ENCODE measurements at regions not wholly inside any gene's neighbourhood (a gene's known extent, or its start where the extent isn't known, plus 50 kb on each side); places are given as distances from the start of the nearest gene placed in this dataset.
"Not testable (repeated sequence)": the region's sequence is repeated elsewhere in the genome, so short reads cannot be mapped to it uniquely, and the experiment has no call there.

DNA sequence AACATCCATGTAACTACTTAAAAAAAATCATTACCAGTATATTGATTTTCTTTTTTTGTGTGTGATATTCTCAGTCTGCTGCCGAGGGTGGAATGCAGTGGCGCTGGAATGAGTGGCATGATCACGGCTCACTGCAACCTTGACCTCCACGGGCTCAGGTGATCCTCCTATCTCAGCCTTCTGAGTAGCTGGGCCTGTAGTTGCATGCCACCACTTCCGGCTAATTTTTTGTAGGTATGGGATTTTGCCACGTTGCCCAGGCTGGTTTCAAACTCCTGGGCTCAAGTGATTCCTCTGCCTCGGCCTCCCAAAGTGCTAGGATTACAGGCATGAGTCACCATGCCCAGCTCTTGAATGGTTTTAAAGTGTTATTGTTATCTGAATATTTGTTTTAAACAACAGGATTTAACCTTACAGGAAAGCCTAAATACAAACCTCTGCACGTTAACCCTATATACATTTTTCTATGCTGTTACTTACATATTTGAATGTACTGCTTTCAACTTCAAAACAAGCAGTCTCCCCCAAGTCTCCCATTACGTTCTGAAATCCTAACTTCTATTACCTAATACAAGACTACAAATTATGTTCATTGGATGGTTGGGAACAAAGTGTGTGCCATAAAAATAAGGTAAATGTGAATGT is 61.7 kb downstream of the KPNA2 start:
- TF ChIP-seq POLR2A (IDR thresholded peaks at IDR 0.05; ENCODE audit: low read depth, low read length) (no peak), POLR2AphosphoS5 (IDR thresholded peaks at IDR 0.05; ENCODE audit: low read depth, low read length) (no peak), PAX5 (IDR thresholded peaks at IDR 0.05; ENCODE audit: insufficient read depth, low read length, severe bottlenecking) (no peak), TAF1 (IDR thresholded peaks at IDR 0.05; ENCODE audit: low read depth, low read length) (no peak)
- FAIRE-seq (no peak), DNase-seq (ENCODE audit: insufficient read length, low spot score) (no peak)

DNA sequence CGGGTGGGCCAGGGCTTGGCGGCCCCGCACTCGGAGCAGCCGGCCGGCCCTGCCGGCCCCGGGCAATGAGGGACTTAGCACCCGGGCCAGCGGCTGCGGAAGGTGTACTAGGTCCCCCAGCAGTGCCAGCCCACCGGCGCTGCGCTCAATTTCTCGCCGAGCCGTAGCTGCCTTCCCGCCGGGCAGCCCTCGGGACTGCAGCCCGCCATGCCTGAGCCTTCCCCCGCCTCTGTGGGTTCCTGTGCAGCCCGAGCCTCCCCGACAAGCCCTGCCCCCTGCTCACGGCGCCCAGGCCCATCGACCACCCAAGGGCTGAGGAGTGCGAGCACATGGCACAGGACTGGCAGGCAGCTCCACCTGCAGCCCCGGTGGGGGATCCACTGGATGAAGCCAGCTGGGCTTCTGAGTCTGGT is 63.8 kb downstream of the KPNA2 start:
- not testable (repeated sequence) for DNase-seq (ENCODE audit: insufficient read length, low spot score); FAIRE-seq

DNA sequence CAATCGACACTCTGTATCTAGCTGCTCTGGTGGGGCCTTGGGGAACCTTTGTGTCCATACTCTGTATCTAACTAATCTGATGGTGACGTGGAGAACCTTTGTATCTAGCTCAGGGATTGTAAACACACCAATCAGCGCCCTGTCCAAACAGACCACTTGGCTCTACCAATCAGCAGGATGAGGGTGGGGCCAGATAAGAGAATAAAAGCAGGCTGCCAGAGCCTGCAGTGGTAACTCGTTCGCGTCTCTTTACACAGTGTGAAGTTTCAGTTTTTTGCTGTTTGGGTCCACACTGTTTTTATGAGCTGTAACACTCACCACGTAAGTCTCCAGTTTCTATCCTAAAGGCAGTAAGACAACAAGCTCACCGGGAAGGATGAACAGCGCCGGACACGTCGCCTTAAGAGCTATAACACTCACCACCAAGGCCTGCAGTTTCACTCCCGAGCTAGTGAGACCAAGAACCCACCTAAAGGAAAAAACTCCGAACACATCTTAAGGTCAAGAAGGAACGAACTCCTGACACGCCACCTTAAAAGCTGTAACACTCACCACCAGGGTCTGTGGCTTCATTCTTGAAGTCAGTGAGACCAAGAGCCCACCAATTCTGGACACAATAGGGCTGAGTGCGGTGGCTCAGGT is 64.6 kb downstream of the KPNA2 start:
- no peak for DNase-seq (ENCODE audit: insufficient read length, low spot score)
- FAIRE-seq: no peak
- TF ChIP-seq POLR2A (IDR thresholded peaks at IDR 0.05; ENCODE audit: low read depth, low read length) (no peak), POLR2AphosphoS5 (IDR thresholded peaks at IDR 0.05; ENCODE audit: low read depth, low read length) (no peak), POU2F2 (IDR thresholded peaks at IDR 0.05; ENCODE audit: low read depth, low read length) (no peak), SPI1 (IDR thresholded peaks at IDR 0.05; ENCODE audit: low read depth, low read length) (no peak), TAF1 (IDR thresholded peaks at IDR 0.05; ENCODE audit: low read depth, low read length) (no peak), PAX5 (IDR thresholded peaks at IDR 0.05; ENCODE audit: insufficient read depth, low read length, severe bottlenecking) (no peak)

DNA sequence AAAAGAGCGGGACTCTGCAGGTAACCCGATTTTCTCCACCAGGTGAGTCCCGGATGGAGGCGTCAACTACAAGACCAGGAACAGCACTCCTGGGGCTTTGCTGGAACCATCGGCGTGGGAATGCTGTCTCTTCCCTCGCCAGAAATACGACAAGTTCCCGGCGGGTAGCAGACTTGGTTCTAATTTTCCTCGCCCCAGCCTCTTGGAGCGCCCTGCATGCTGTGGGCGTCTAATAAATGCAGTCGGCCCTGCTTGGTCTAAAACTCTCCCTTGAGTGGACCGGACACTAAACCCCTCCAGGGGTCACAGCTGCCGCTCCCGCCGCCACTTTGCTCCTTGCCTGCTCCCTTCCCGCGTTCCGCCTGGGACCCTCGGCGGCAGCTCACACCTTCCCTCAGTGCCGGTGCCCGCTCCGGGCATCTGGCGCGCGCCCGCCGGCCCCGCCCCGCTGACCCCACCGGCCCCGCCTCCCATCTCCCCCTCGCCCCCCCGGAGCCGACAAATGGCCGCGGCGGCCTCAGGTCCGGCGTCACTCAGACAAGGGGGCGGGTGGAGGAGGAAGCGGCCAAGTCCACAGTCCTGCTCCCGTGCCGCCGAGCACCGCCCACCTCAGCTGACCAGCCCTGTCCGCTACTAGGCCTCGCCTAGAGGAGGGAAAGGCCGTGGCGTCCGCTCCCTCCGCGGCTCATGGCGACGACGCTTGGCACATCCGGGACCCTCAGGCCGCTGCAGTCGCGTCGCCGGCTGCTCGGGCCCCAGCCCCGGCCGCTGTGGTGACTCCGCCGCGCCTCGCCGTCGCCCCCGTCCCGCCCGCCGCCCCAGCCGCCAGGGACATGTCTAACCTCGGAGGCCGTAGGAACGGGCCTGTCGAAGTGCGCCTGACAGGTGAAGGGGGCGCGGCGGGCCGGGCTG is 65.8 kb downstream of the KPNA2 start:
- FAIRE-seq (peak; percentile 87), DNase-seq (ENCODE audit: insufficient read length, low spot score) (peak; percentile 58)
- 0 out of 2 replicates have a peak, but pooled peaks have one; percentile 31 for TF ChIP-seq POLR2A (IDR thresholded peaks at IDR 0.05; ENCODE audit: low read depth, low read length)
- TF ChIP-seq POLR2AphosphoS5 (IDR thresholded peaks at IDR 0.05; ENCODE audit: low read depth, low read length): no peak

DNA sequence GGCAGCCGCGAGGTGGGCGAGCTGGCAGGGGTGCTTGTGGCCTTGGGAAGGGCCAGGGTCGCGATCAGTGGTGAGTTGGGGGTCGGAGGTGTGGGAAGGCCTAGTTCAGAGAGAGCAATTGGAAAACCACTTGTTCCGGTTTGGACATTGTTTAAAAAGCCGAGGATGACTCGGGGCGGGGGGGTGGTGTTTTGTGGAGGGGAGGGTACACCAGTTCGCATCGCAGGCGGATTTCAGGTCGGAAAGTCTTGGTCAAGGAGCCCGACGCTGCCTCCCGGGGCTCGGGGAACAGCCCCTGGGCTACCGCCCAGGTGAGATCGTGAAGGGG is 66.4 kb downstream of the KPNA2 start:
- TF ChIP-seq POLR2AphosphoS5 (IDR thresholded peaks at IDR 0.05; ENCODE audit: low read depth, low read length) (no peak), SPI1 (IDR thresholded peaks at IDR 0.05; ENCODE audit: low read depth, low read length) (no peak), TAF1 (IDR thresholded peaks at IDR 0.05; ENCODE audit: low read depth, low read length) (no peak), POLR2A (IDR thresholded peaks at IDR 0.05; ENCODE audit: low read depth, low read length) (no peak), PAX5 (IDR thresholded peaks at IDR 0.05; ENCODE audit: insufficient read depth, low read length, severe bottlenecking) (no peak), POU2F2 (IDR thresholded peaks at IDR 0.05; ENCODE audit: low read depth, low read length) (no peak)
- DNase-seq (ENCODE audit: insufficient read length, low spot score) (no peak), FAIRE-seq (peak; percentile 71)

DNA sequence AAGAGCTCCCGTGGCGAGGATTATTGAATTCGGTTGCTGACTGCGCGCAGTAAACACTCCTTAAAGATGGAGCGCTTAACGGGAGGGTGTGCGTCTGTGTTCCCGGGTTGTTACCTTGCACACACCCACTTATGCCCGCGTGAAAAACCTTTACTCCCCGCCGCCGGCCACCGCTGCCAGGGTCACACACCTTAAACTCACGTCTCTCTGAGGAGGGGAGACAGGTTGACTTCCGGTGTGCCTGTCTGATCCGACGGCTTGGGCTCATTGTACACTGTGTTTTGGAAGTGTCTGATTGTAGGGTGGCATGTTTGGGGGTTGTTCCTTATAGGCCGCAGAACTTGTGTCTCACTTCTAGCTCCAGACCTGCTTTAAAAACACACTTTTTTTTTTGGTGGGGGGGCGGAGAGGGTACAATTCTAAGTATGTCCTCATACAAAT is 66.8 kb downstream of the KPNA2 start:
- TF ChIP-seq POU2F2 (IDR thresholded peaks at IDR 0.05; ENCODE audit: low read depth, low read length): no peak
- no peak for TF ChIP-seq POLR2A (IDR thresholded peaks at IDR 0.05; ENCODE audit: low read depth, low read length)
- TF ChIP-seq TAF1 (IDR thresholded peaks at IDR 0.05; ENCODE audit: low read depth, low read length): no peak
- TF ChIP-seq POLR2AphosphoS5 (IDR thresholded peaks at IDR 0.05; ENCODE audit: low read depth, low read length): no peak
- TF ChIP-seq SPI1 (IDR thresholded peaks at IDR 0.05; ENCODE audit: low read depth, low read length): no peak
- TF ChIP-seq PAX5 (IDR thresholded peaks at IDR 0.05; ENCODE audit: insufficient read depth, low read length, severe bottlenecking): no peak
- FAIRE-seq (peak; percentile 5), DNase-seq (ENCODE audit: insufficient read length, low spot score) (peak; percentile 19)

DNA sequence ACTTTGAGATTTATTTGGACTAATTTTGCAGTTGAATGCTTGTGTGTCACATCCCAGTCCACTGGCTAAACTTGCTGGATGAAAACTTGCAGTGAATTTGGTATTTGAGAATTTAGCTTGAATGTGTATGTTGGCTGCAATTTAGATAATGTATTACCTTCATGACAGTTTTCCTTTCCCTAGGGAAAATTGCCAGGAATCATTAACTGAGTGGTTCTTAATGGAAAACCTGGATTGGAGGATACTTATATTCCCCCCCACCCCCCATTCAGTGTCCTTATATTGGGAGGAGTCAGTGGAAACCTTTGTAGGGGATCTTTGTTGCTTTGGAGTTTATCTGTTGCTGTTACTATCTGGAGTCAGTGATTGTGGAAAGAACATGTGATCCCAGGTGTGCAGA is 67.6 kb downstream of the KPNA2 start:
- FAIRE-seq (no peak), DNase-seq (ENCODE audit: insufficient read length, low spot score) (no peak)
- TF ChIP-seq SPI1 (IDR thresholded peaks at IDR 0.05; ENCODE audit: low read depth, low read length): no peak
- no peak for TF ChIP-seq POU2F2 (IDR thresholded peaks at IDR 0.05; ENCODE audit: low read depth, low read length)
- TF ChIP-seq POLR2A (IDR thresholded peaks at IDR 0.05; ENCODE audit: low read depth, low read length): no peak
- TF ChIP-seq POLR2AphosphoS5 (IDR thresholded peaks at IDR 0.05; ENCODE audit: low read depth, low read length): no peak
- TF ChIP-seq TAF1 (IDR thresholded peaks at IDR 0.05; ENCODE audit: low read depth, low read length): no peak
- TF ChIP-seq PAX5 (IDR thresholded peaks at IDR 0.05; ENCODE audit: insufficient read depth, low read length, severe bottlenecking): no peak

DNA sequence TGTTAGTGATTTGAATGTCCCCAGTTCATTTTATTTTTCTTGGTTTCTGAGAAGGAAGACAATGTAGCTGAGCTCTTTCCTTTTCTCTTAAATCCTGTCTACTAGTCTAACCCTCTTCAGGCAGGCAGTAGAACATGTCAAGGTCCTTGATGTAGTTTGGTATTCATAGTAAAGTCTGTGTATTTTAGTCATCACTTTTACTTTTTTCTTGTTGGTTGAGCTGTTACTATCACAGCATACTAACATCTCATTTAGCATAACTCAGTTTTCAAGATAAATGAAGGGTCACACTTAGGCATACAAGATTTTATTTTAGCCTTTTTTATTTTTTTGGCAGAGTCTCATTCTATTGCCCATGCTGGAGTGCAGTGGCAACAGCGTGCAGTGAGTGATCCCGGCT is 70.5 kb downstream of the KPNA2 start:
- DNase-seq (ENCODE audit: insufficient read length, low spot score) (no peak), FAIRE-seq (no peak)
- TF ChIP-seq PAX5 (IDR thresholded peaks at IDR 0.05; ENCODE audit: insufficient read depth, low read length, severe bottlenecking) (no peak), POLR2A (IDR thresholded peaks at IDR 0.05; ENCODE audit: low read depth, low read length) (no peak), POLR2AphosphoS5 (IDR thresholded peaks at IDR 0.05; ENCODE audit: low read depth, low read length) (no peak), POU2F2 (IDR thresholded peaks at IDR 0.05; ENCODE audit: low read depth, low read length) (no peak)

DNA sequence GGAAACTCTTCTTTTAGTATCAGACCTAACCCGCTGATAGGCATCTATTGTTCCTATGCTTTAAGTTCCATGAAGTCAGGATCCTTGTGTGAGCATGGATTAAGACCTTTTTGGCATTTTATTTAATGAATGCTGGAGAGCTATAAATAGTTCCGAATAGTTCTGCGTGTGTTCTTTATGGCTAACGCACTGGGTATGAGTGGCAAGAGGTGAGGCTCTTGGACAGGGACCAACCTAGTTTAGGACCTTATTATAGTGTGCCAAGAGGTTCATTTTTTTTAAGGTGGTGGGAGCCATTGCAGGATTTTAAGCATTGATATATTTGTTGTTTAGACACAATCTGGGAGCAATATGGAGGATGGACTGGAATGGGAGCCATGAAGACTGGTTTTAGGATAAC is 71.8 kb downstream of the KPNA2 start:
- TF ChIP-seq SPI1 (IDR thresholded peaks at IDR 0.05; ENCODE audit: low read depth, low read length): no peak
- TF ChIP-seq POLR2AphosphoS5 (IDR thresholded peaks at IDR 0.05; ENCODE audit: low read depth, low read length): no peak
- no peak for TF ChIP-seq POLR2A (IDR thresholded peaks at IDR 0.05; ENCODE audit: low read depth, low read length)
- no peak for TF ChIP-seq TAF1 (IDR thresholded peaks at IDR 0.05; ENCODE audit: low read depth, low read length)
- TF ChIP-seq POU2F2 (IDR thresholded peaks at IDR 0.05; ENCODE audit: low read depth, low read length): no peak
- TF ChIP-seq PAX5 (IDR thresholded peaks at IDR 0.05; ENCODE audit: insufficient read depth, low read length, severe bottlenecking): no peak
- FAIRE-seq: no peak
- no peak for DNase-seq (ENCODE audit: insufficient read length, low spot score)
